HepG2 (cell line): ENCODE measurements at regions not wholly inside any gene's neighbourhood (a gene's known extent, or its start where the extent isn't known, plus 50 kb on each side); places are given as distances from the start of the nearest gene placed in this dataset.
A peak's percentile ranks its signal among the peaks of the same experiment; 100 is the strongest.

Source experiments
- ATAC-seq: fragments of 200-7000 bp; cut with Tn5 transposase; 3 replicates; pipeline ENCODE4 v1.9.1; 2020; ENCODE audit warnings: mild to moderate bottlenecking, moderate library complexity
- BruUV-seq: library from RNA; stranded (reverse); fragments of 400-500 nt; replicated peaks from 2 replicates; lab custom pipeline; 2021; lab: Mats Ljungman, UMichigan
- CTCF ChIA-PET: fragments of 300-600 bp; formaldehyde crosslinking; extraction: SDS; loops from one replicate; lab custom pipeline; 2021; ENCODE audit warnings: low total read pairs, inconsistent platforms, low intra/inter-chr PET ratio; lab: Yijun Ruan, JAX
- POLR2A ChIA-PET: fragments of 350-600 bp; sonication (Branson Sonifier 250); formaldehyde crosslinking; loops from one replicate; lab custom pipeline; 2020; ENCODE audit warnings: antibody characterized with exemption, inconsistent platforms; lab: Yijun Ruan, JAX
- DNase-seq: peaks from one replicate; pipeline ENCODE4 v3.0.0-alpha.2; 2015; ENCODE audit warnings: low spot score
- FAIRE-seq: peaks from 3 replicates; lab custom pipeline; 2011; peaks lifted over from hg19 to GRCh38; lab: Jason Lieb, UNC
- H2AFZ ChIP-seq: one replicate; pipeline ENCODE4 v1.6.1; 2011; ENCODE audit warnings: low read length, inconsistent platforms
- H3K27ac ChIP-seq: fragments of 300-600 bp; 3 replicates; pipeline ENCODE4 v1.8.0; 2011; ENCODE audit warnings: mixed run types, mild to moderate bottlenecking, mixed read lengths, low read length, inconsistent platforms; ENCODE audit not compliant: insufficient read depth; ENCODE audit errors: extremely low read length
- H3K27me3 ChIP-seq, 2 experiments: fragments of 200-600 bp in 1 of 2; 2 replicates in 1 of 2; 3 replicates in 1 of 2; pipeline versions ENCODE4 v1.6.0 to v1.8.0; 2011; ENCODE audit warnings: low read length in 2 of 2, mild to moderate bottlenecking in 2 of 2, moderate library complexity in 2 of 2, inconsistent platforms in 1 of 2; ENCODE audit not compliant: insufficient read depth in 2 of 2, control insufficient read depth in 1 of 2
- H3K36me3 ChIP-seq, 2 experiments: fragments of 200-600 bp in 1 of 2; replicated peaks in 1 of 2; 2 replicates in 1 of 2; 3 replicates in 1 of 2; pipeline versions ENCODE4 v1.5.1 to v1.8.0; 2011; ENCODE audit warnings: low read length in 2 of 2, inconsistent platforms in 1 of 2; ENCODE audit not compliant: insufficient read depth in 2 of 2, control insufficient read depth in 1 of 2
- H3K4me1 ChIP-seq: 2 replicates; pipeline ENCODE4 v1.5.1; 2012; ENCODE audit warnings: low read length, inconsistent platforms; ENCODE audit not compliant: insufficient read depth
- H3K4me2 ChIP-seq: 2 replicates; pipeline ENCODE4 v1.6.0; 2011; ENCODE audit warnings: low read depth, low read length, inconsistent platforms
- H3K4me3 ChIP-seq, 3 experiments: fragments of 200-600 bp in 1 of 3; sonication (generic), shearing (Covaris generic) in 1 of 3; replicated peaks in 1 of 3; 2 replicates each; pipeline ENCODE4 v1.5.1; 2011 to 2016; ENCODE audit warnings: low read length in 3 of 3, inconsistent platforms in 2 of 3, low read depth in 2 of 3, mild to moderate bottlenecking in 2 of 3, control low read depth in 1 of 3, mixed read lengths in 1 of 3; ENCODE audit not compliant: insufficient read depth in 1 of 3
- H3K79me2 ChIP-seq: one replicate; pipeline ENCODE4 v1.6.1; 2011; ENCODE audit warnings: low read length, inconsistent platforms; ENCODE audit not compliant: insufficient read depth
- H3K9ac ChIP-seq: 2 replicates; pipeline ENCODE4 v1.6.0; 2011; ENCODE audit warnings: mild to moderate bottlenecking, low read depth, low read length, inconsistent platforms; ENCODE audit not compliant: insufficient read depth
- H3K9me3 ChIP-seq: 2 replicates; pipeline ENCODE4 v1.5.1; 2012; ENCODE audit warnings: mild to moderate bottlenecking, low read length
- H4K20me1 ChIP-seq: 2 replicates; pipeline ENCODE4 v1.6.0; 2011; ENCODE audit warnings: inconsistent platforms, mild to moderate bottlenecking, low read length, moderate library complexity; ENCODE audit not compliant: insufficient read depth
- KDM3A ChIP-seq: IDR thresholded peaks from 2 replicates; pipeline ENCODE4 v1.6.1; 2018; ENCODE audit warnings: low read depth, missing compliant biosample characterization
- SALL2 ChIP-seq: sonication (generic); formaldehyde crosslinking; IDR thresholded peaks from 2 replicates; pipeline ENCODE4 v1.8.1; 2023; ENCODE audit warnings: mild to moderate bottlenecking, missing genetic modification reagents, inconsistent platforms
- TFDP1 ChIP-seq: IDR thresholded peaks from 2 replicates; pipeline ENCODE4 v1.6.1; 2016; ENCODE audit warnings: missing compliant biosample characterization, missing genetic modification reagents, borderline replicate concordance
- ZBTB26 ChIP-seq: IDR thresholded peaks from 2 replicates; pipeline ENCODE4 v1.6.1; 2016; ENCODE audit warnings: missing compliant biosample characterization, missing genetic modification reagents, borderline replicate concordance
- ZNF205 ChIP-seq: IDR thresholded peaks from 2 replicates; pipeline ENCODE4 v1.6.1; 2018; ENCODE audit warnings: missing biosample characterization, missing genetic modification reagents
- ZNF263 ChIP-seq: sonication (generic); formaldehyde crosslinking; IDR thresholded peaks from 2 replicates; pipeline ENCODE4 v1.4.0; 2020; ENCODE audit warnings: missing genetic modification reagents
- ZNF607 ChIP-seq: sonication (generic); formaldehyde crosslinking; IDR thresholded peaks from 2 replicates; pipeline ENCODE4 v1.5.1; 2020; ENCODE audit warnings: missing genetic modification reagents, mild to moderate bottlenecking, borderline replicate concordance
- ZNF770 ChIP-seq: sonication (generic); formaldehyde crosslinking; IDR thresholded peaks from 2 replicates; pipeline ENCODE4 v1.5.0; 2020; ENCODE audit warnings: mild to moderate bottlenecking, missing genetic modification reagents
- WGBS: methylation state at CpG from one replicate; pipeline ENCODE4 v1.1.6; 2017; ENCODE audit warnings: low lambda C conversion rate; 5-methylcytosine and 5-hydroxymethylcytosine counted together
- in situ Hi-C: cut with HindIII; loops from 2 replicates; pipeline ENCODE4 v1.10.0; 2017; ENCODE audit warnings: low pct_unique_long_range_greater_than_20kb; ENCODE audit not compliant: extremely low pct_ligation_motif_present
- intact Hi-C: fragments of 100-400 bp; cut with micrococcal nuclease; formaldehyde crosslinking; loops from one replicate; pipeline ENCODE4 v1.10.0; 2022; ENCODE audit not compliant: unreplicated experiment

GRCh38 chr17:72332367-72332766, 211.5 kb downstream of the SOX9 start:
- in situ Hi-C loops (no loop called here), intact Hi-C loops (loop anchor here (10.0 kb wide), 1 partner anchor 178 kb away; no protein-coding TSS in a partner anchor)
- Histone ChIP-seq H3K36me3 (no peaks in the 10 kb centered on the region), H3K27me3 (no peaks in the 10 kb centered on the region), H3K4me3 (no peak overlapping the region), H3K79me2 (no peaks in the 10 kb centered on the region), H2AFZ (no peak overlapping the region), H3K9me3 (no peaks in the 10 kb centered on the region), H3K4me1 (peaks cover 5% of the 10 kb centered on the region), H4K20me1 (no peaks in the 10 kb centered on the region), H3K27ac (no peak overlapping the region), H3K9ac (no peak overlapping the region), H3K4me2 (no peak overlapping the region)
- WGBS: 91% methylated on average over 3 of the region's 3 CpGs
- ATAC-seq (no peak), FAIRE-seq (no peak), DNase-seq (no peak)
- no peak for TF ChIP-seq ZNF607
- peak; percentile 65 for TF ChIP-seq ZNF770 (CRISPR knock-in tag)
- no TSS peak for BruUV-seq
- ChIA-PET POLR2A (interaction anchor here (0.8 kb wide), 1 partner anchor 81 kb away, joined by 3 read pairs; no protein-coding TSS in a partner anchor), CTCF (no interaction called here)

GRCh38 chr17:72333570-72333969, 212.8 kb downstream of the SOX9 start:
- WGBS: 93% methylated on average over 2 of the region's 2 CpGs
- peaks cover 17% of the 10 kb centered on the region for H3K4me1 ChIP-seq
- H3K4me3 ChIP-seq: no peak overlapping the region
- POLR2A ChIA-PET: no interaction called here
- in situ Hi-C loops: no loop called here
- no peak overlapping the region for H3K27ac ChIP-seq
- H3K9ac ChIP-seq: no peak overlapping the region
- no TSS peak for BruUV-seq
- no peaks in the 10 kb centered on the region for H4K20me1 ChIP-seq
- H3K79me2 ChIP-seq: no peaks in the 10 kb centered on the region
- no peak overlapping the region for H3K4me2 ChIP-seq
- CTCF ChIA-PET: no interaction called here
- FAIRE-seq (no peak), ATAC-seq (no peak)
- TF ChIP-seq SALL2 (CRISPR knock-in tag) (no peak), ZBTB26 (CRISPR knock-in tag) (no peak), KDM3A (no peak), TFDP1 (no peak), ZNF205 (no peak), ZNF263 (CRISPR knock-in tag) (0 out of 2 replicates have a peak, but pooled peaks have one; percentile 17)
- TF ChIP-seq, all 625 proteins: peak for 1
- DNase-seq: no peak
- Histone ChIP-seq H3K9me3 (no peaks in the 10 kb centered on the region), H3K27me3 (no peaks in the 10 kb centered on the region), H2AFZ (no peak overlapping the region), H3K36me3 (no peaks in the 10 kb centered on the region)
- intact Hi-C loops: loop anchor here (10.0 kb wide), 1 partner anchor 179 kb away; no protein-coding TSS in a partner anchor
